IMR-90 (cell line): ENCODE measurements at regions not wholly inside any gene's neighbourhood (a gene's known extent, or its start where the extent isn't known, plus 50 kb on each side); places are given as distances from the start of the nearest gene placed in this dataset.

Source experiments
- ATAC-seq: fragments of 200-7000 bp; cut with Tn5 transposase; 2 replicates; pipeline ENCODE4 v1.9.1; 2020; ENCODE audit warnings: low read depth, mild to moderate bottlenecking, moderate library complexity
- BruUV-seq: library from RNA; stranded (reverse); fragments of 400-500 nt; replicated peaks from 2 replicates; lab custom pipeline; 2021; lab: Mats Ljungman, UMichigan
- CTCF ChIA-PET: fragments of 300-600 bp; formaldehyde crosslinking; extraction: SDS; loops from one replicate; lab custom pipeline; 2021; ENCODE audit warnings: antibody characterized with exemption; lab: Yijun Ruan, JAX
- POLR2A ChIA-PET: fragments of 300-600 bp; sonication (Branson Sonifier 250); formaldehyde crosslinking; loops from one replicate; lab custom pipeline; 2022; ENCODE audit warnings: antibody characterized with exemption; ENCODE audit not compliant: unreplicated experiment; lab: Charles Lee
- DNase-seq: peaks from one replicate; pipeline ENCODE4 v3.0.0; 2013
- H2AFZ ChIP-seq: replicated peaks from 2 replicates; pipeline ENCODE3; 2013; ENCODE audit warnings: low read length, mild to moderate bottlenecking; ENCODE audit not compliant: poor library complexity
- H2AK5ac ChIP-seq: 2 replicates; pipeline ENCODE4 v1.6.1; 2013; ENCODE audit warnings: low read depth, low read length, inconsistent platforms
- H2AK9ac ChIP-seq: replicated peaks from 2 replicates; pipeline ENCODE3; 2013; ENCODE audit warnings: mild to moderate bottlenecking, low read depth, low read length, moderate library complexity; ENCODE audit not compliant: poor library complexity
- H2BK120ac ChIP-seq: 2 replicates; pipeline ENCODE4 v1.6.1; 2013; ENCODE audit warnings: low read depth, low read length, inconsistent platforms
- H2BK15ac ChIP-seq: 3 replicates; pipeline ENCODE4 v1.6.1; 2013; ENCODE audit warnings: low read depth, low read length, inconsistent platforms
- H2BK20ac ChIP-seq: 2 replicates; pipeline ENCODE4 v1.6.1; 2013; ENCODE audit warnings: low read depth, mild to moderate bottlenecking, inconsistent platforms, low read length, moderate library complexity
- H2BK5ac ChIP-seq: 2 replicates; pipeline ENCODE4 v1.6.1; 2013; ENCODE audit warnings: mild to moderate bottlenecking, low read depth, low read length, inconsistent platforms; ENCODE audit not compliant: poor library complexity, severe bottlenecking
- H3K14ac ChIP-seq: replicated peaks from 2 replicates; pipeline ENCODE4 v1.6.1; 2013; ENCODE audit warnings: low read depth, low read length, inconsistent platforms
- H3K18ac ChIP-seq: 2 replicates; pipeline ENCODE4 v1.6.1; 2013; ENCODE audit warnings: low read depth, low read length, control low read depth
- H3K23ac ChIP-seq: 2 replicates; pipeline ENCODE4 v1.6.1; 2013; ENCODE audit warnings: low read depth, low read length, inconsistent platforms
- H3K27ac ChIP-seq: 2 replicates; pipeline ENCODE4 v1.5.1; 2013; ENCODE audit warnings: mild to moderate bottlenecking, control low read depth, low read length; ENCODE audit not compliant: insufficient read depth
- H3K27me3 ChIP-seq: 2 replicates; pipeline ENCODE4 v1.6.1; 2013; ENCODE audit warnings: low read length; ENCODE audit not compliant: control insufficient read depth, insufficient read depth
- H3K36me3 ChIP-seq: 2 replicates; pipeline ENCODE4 v1.6.1; 2013; ENCODE audit warnings: low read length, mixed read lengths; ENCODE audit not compliant: control insufficient read depth, insufficient read depth
- H3K4ac ChIP-seq: 2 replicates; pipeline ENCODE4 v1.6.1; 2013; ENCODE audit warnings: low read depth, low read length, inconsistent platforms
- H3K4me1 ChIP-seq: 2 replicates; pipeline ENCODE4 v1.6.1; 2013; ENCODE audit warnings: low read length, mixed read lengths; ENCODE audit not compliant: control insufficient read depth, insufficient read depth
- H3K4me2 ChIP-seq: 2 replicates; pipeline ENCODE4 v1.6.1; 2013; ENCODE audit warnings: low read depth, mild to moderate bottlenecking, control low read depth, low read length, moderate library complexity
- H3K4me3 ChIP-seq: 2 replicates; pipeline ENCODE4 v1.5.1; 2013; ENCODE audit warnings: low read depth, mild to moderate bottlenecking, control low read depth, low read length, moderate library complexity; ENCODE audit not compliant: insufficient read depth
- H3K56ac ChIP-seq: 2 replicates; pipeline ENCODE4 v1.6.1; 2013; ENCODE audit warnings: low read length, inconsistent platforms; ENCODE audit not compliant: insufficient read depth; ENCODE audit errors: extremely low read depth
- H3K79me1 ChIP-seq, 2 experiments: 2 replicates each; pipeline ENCODE4 v1.6.1; 2013; ENCODE audit warnings: low read length in 2 of 2, inconsistent platforms in 1 of 2, low read depth in 1 of 2
- H3K9ac ChIP-seq: 2 replicates; pipeline ENCODE4 v1.6.1; 2013; ENCODE audit warnings: low read depth, low read length, control low read depth
- H3K9me1 ChIP-seq: 2 replicates; pipeline ENCODE4 v1.6.1; 2013; ENCODE audit warnings: low read length, inconsistent platforms; ENCODE audit not compliant: insufficient read depth
- H3K9me3 ChIP-seq: 2 replicates; pipeline ENCODE4 v1.6.1; 2013; ENCODE audit warnings: low read length; ENCODE audit not compliant: control insufficient read depth, insufficient read depth
- H4K20me1 ChIP-seq: 2 replicates; pipeline ENCODE4 v1.6.1; 2013; ENCODE audit warnings: low read length, inconsistent platforms; ENCODE audit not compliant: insufficient read depth
- H4K5ac ChIP-seq: 2 replicates; pipeline ENCODE4 v1.6.1; 2013; ENCODE audit warnings: mild to moderate bottlenecking, low read depth, low read length, control low read depth
- H4K8ac ChIP-seq, 2 experiments: 2 replicates each; pipeline ENCODE4 v1.6.1; 2013; ENCODE audit warnings: low read depth in 2 of 2, low read length in 2 of 2, control low read depth in 1 of 2, inconsistent platforms in 1 of 2
- H4K91ac ChIP-seq: 2 replicates; pipeline ENCODE4 v1.6.1; 2013; ENCODE audit warnings: low read depth, low read length, inconsistent platforms; ENCODE audit not compliant: insufficient read depth
- CTCF ChIP-seq: conservative IDR thresholded peaks from 2 replicates; pipeline ENCODE4 v1.5.1; 2012; ENCODE audit warnings: mild to moderate bottlenecking, low read depth, low read length, improper control_type of control experiment
- MAZ ChIP-seq: IDR thresholded peaks from 2 replicates; pipeline ENCODE4 v1.6.1; 2012; ENCODE audit warnings: low read depth, mild to moderate bottlenecking, low read length, improper control_type of control experiment, moderate library complexity, borderline replicate concordance
- RFX5 ChIP-seq: IDR thresholded peaks from 2 replicates; pipeline ENCODE4 v1.8.0; 2012; ENCODE audit warnings: low read depth, mild to moderate bottlenecking, low read length, moderate library complexity
- WGBS, 2 experiments: methylation state at CpG; one replicate each; pipeline versions ENCODE4 v1.1.5 to v1.1.7; 2013; ENCODE audit warnings: missing lambda C conversion rate in 2 of 2; ENCODE audit not compliant: insufficient read length in 1 of 2; ENCODE audit errors: extremely low coverage in 2 of 2; 5-methylcytosine and 5-hydroxymethylcytosine counted together
- dilution Hi-C: fragments of 300-500 bp; cut with HindIII; formaldehyde crosslinking; loops from one replicate; pipeline ENCODE4 v1.14.3; 2018; ENCODE audit warnings: low sequenced_read_pairs; ENCODE audit not compliant: unreplicated experiment
- in situ Hi-C: fragments of 300-500 bp; cut with MboI; formaldehyde crosslinking; loops from 3 replicates; pipeline ENCODE4 v1.14.3; 2019; ENCODE audit warnings: low sequenced_read_pairs, inconsistent platforms, mixed read lengths
- intact Hi-C: fragments of 100-400 bp; cut with micrococcal nuclease; formaldehyde crosslinking; loops from 2 replicates; pipeline ENCODE4 v1.10.0; 2022

GRCh38 chr20:54278262-54278661 is 70.4 kb downstream of the PFDN4 start:
- Histone ChIP-seq H4K8ac (no peak overlapping the region), H3K4me2 (no peak overlapping the region), H4K20me1 (no peaks in the 10 kb centered on the region), H3K9ac (no peak overlapping the region), H3K79me1 (no peaks in the 10 kb centered on the region), H3K9me1 (peaks cover under 1% of the 10 kb centered on the region; the same call in 1 of the 2 replicates), H2BK5ac (no peak overlapping the region), H3K4me3 (no peak overlapping the region), H2BK20ac (no peak overlapping the region), H3K4ac (no peak overlapping the region), H3K27me3 (no peaks in the 10 kb centered on the region), H2AFZ (no peak overlapping the region), H2AK5ac (no peak overlapping the region), H3K9me3 (no peaks in the 10 kb centered on the region), H3K4me1 (no peaks in the 10 kb centered on the region), H3K23ac (no peak overlapping the region), H3K36me3 (no peaks in the 10 kb centered on the region), H4K5ac (no peak overlapping the region), H2BK15ac (no peak overlapping the region), H3K18ac (no peak overlapping the region), H2AK9ac (no peak overlapping the region), H3K56ac (no peak overlapping the region), H3K14ac (no peak overlapping the region), H3K27ac (no peak overlapping the region), H4K91ac (no peak overlapping the region), H2BK120ac (no peak overlapping the region)
- intact Hi-C loops: no loop called here
- no CpG with 5 or more reads among the region's 4 CpGs for WGBS, 2 experiments
- CTCF ChIA-PET: no interaction called here
- ATAC-seq: no peak
- in situ Hi-C loops: no loop called here
- dilution Hi-C loops: no loop called here
- no TSS peak for BruUV-seq
- POLR2A ChIA-PET: no interaction called here
- TF ChIP-seq RFX5 (no peak), MAZ (no peak), CTCF (no peak)
- DNase-seq: no peak
